B cell (primary cell): ENCODE measurements at regions not wholly inside any gene's neighbourhood (a gene's known extent, or its start where the extent isn't known, plus 50 kb on each side); places are given as distances from the start of the nearest gene placed in this dataset.

Source experiments
- ATAC-seq: fragments of 200-7000 bp; cut with Tn5 transposase; one replicate; pipeline ENCODE4 v1.10.0; 2021; ENCODE audit warnings: low read depth, mild to moderate bottlenecking, moderate number of reproducible peaks, moderate library complexity
- CTCF ChIA-PET: fragments of 350-600 bp; sonication (Branson Sonifier 250); formaldehyde crosslinking; loops from one replicate; lab custom pipeline; 2021; ENCODE audit warnings: antibody characterized with exemption, inconsistent platforms; lab: Charles Lee
- POLR2A ChIA-PET: fragments of 350-600 bp; sonication (Branson Sonifier 250); formaldehyde crosslinking; loops from one replicate; lab custom pipeline; 2021; ENCODE audit warnings: antibody characterized with exemption; lab: Charles Lee
- DNase-seq: peaks from one replicate; pipeline ENCODE4 v3.0.0; 2013
- H2AFZ ChIP-seq: 2 replicates; pipeline ENCODE4 v1.6.1; 2012; ENCODE audit warnings: mild to moderate bottlenecking, low read depth, low read length; ENCODE audit not compliant: insufficient read depth, poor library complexity, severe bottlenecking
- H3K27ac ChIP-seq, 2 donors: 1 replicate in 1 of 2; 2 replicates in 1 of 2; pipeline ENCODE4 v1.5.1; 2012 to 2013; ENCODE audit warnings: low read length in 2 of 2, mild to moderate bottlenecking in 2 of 2, moderate library complexity in 1 of 2
- H3K27me3 ChIP-seq, 4 experiments: fragments of 200-600 bp in 1 of 4; sonication (generic) in 1 of 4; replicated peaks in 1 of 4; 1 replicate in 2 of 4; 2 replicates in 2 of 4; pipeline versions ENCODE4 v1.6.1 to v1.7.0; 2013 to 2016; ENCODE audit warnings: low read length in 3 of 4, mild to moderate bottlenecking in 2 of 4, mixed read lengths in 1 of 4, moderate library complexity in 1 of 4; ENCODE audit not compliant: insufficient read depth in 4 of 4, control insufficient read depth in 3 of 4; ENCODE audit errors: control extremely low read depth in 1 of 4
- H3K36me3 ChIP-seq, 2 experiments: replicated peaks in 1 of 2; 1 replicate in 1 of 2; 2 replicates in 1 of 2; pipeline versions ENCODE4 v1.6.1 to v1.7.1; 2013; ENCODE audit warnings: low read length in 1 of 2; ENCODE audit not compliant: insufficient read depth in 2 of 2, control insufficient read depth in 1 of 2; ENCODE audit errors: control extremely low read depth in 1 of 2, extremely low read depth in 1 of 2
- H3K4me1 ChIP-seq, 2 donors: fragments of 200-600 bp in 1 of 2; sonication (generic) in 1 of 2; 1 replicate in 1 of 2; 2 replicates in 1 of 2; pipeline versions ENCODE4 v1.5.1 to v1.6.1; 2013 to 2017; ENCODE audit warnings: low read length in 2 of 2; ENCODE audit not compliant: control insufficient read depth in 2 of 2, insufficient read depth in 2 of 2
- H3K4me2 ChIP-seq: replicated peaks from 2 replicates; pipeline ENCODE3; 2012; ENCODE audit warnings: mild to moderate bottlenecking, low read depth, low read length; ENCODE audit not compliant: poor library complexity, severe bottlenecking
- H3K4me3 ChIP-seq, 5 experiments: fragments of 200-600 bp in 1 of 5; sonication (generic) in 1 of 5; 1 replicate in 3 of 5; 2 replicates in 2 of 5; pipeline versions ENCODE4 v1.5.1 to v1.7.0; 2011 to 2016; ENCODE audit warnings: low read length in 4 of 5, mild to moderate bottlenecking in 4 of 5, low read depth in 2 of 5, control low read depth in 1 of 5, moderate library complexity in 1 of 5; ENCODE audit not compliant: insufficient read depth in 1 of 5; ENCODE audit errors: control extremely low read depth in 1 of 5, extremely low read depth in 1 of 5
- H3K79me2 ChIP-seq: fragments of 200-600 bp; sonication (generic); one replicate; pipeline ENCODE4 v1.6.0; 2016; ENCODE audit warnings: low read length; ENCODE audit not compliant: control insufficient read depth, insufficient read depth
- H3K9ac ChIP-seq: fragments of 200-600 bp; sonication (generic); 2 replicates; pipeline ENCODE4 v1.6.1; 2017; ENCODE audit warnings: mild to moderate bottlenecking, low read length, moderate library complexity
- H3K9me3 ChIP-seq, 3 donors: one replicate each; pipeline versions ENCODE4 v1.6.1 to v1.7.1; 2013; ENCODE audit warnings: low read length in 2 of 3; ENCODE audit not compliant: control insufficient read depth in 2 of 3, insufficient read depth in 1 of 3; ENCODE audit errors: control extremely low read depth in 1 of 3
- H4K20me1 ChIP-seq: 2 replicates; pipeline ENCODE4 v1.6.0; 2012; ENCODE audit warnings: mild to moderate bottlenecking, low read length; ENCODE audit not compliant: insufficient read depth, control insufficient read depth, poor library complexity, severe bottlenecking
- H3K27ac Mint-ChIP-seq: one replicate; pipeline ENCODE4 v1.8.0; 2021; ENCODE audit warnings: mixed read lengths
- H3K27me3 Mint-ChIP-seq: one replicate; pipeline ENCODE4 v1.8.0; 2021; ENCODE audit warnings: mixed read lengths
- H3K4me1 Mint-ChIP-seq: one replicate; pipeline ENCODE4 v1.8.0; 2021; ENCODE audit warnings: mixed read lengths
- H3K4me3 Mint-ChIP-seq: one replicate; pipeline ENCODE4 v1.8.0; 2021; ENCODE audit warnings: mixed read lengths
- H3K9me3 Mint-ChIP-seq: one replicate; pipeline ENCODE4 v1.8.0; 2022; ENCODE audit warnings: mixed read lengths; ENCODE audit not compliant: insufficient read depth
- CTCF ChIP-seq: fragments of 200-600 bp; IDR thresholded peaks from one replicate; pipeline ENCODE4 v1.8.0; 2022; ENCODE audit warnings: antibody characterized with exemption, mild to moderate bottlenecking
- EZH2 ChIP-seq: IDR thresholded peaks from 2 replicates; pipeline ENCODE4 v1.6.1; 2012; ENCODE audit warnings: borderline replicate concordance, low read depth, mild to moderate bottlenecking, moderate library complexity, low read length; ENCODE audit not compliant: insufficient read depth, poor library complexity, severe bottlenecking
- WGBS: methylation state at CpG from one replicate; pipeline ENCODE4 v1.1.5; 2013; ENCODE audit warnings: missing lambda C conversion rate; ENCODE audit not compliant: insufficient coverage; 5-methylcytosine and 5-hydroxymethylcytosine counted together
- intact Hi-C: fragments of 100-400 bp; cut with micrococcal nuclease; formaldehyde crosslinking; loops from one replicate; pipeline ENCODE4 v1.10.0; 2022

GRCh38 chr15:87461631-87462030, 794.9 kb downstream of the NTRK3 start:
- H3K9ac ChIP-seq: no peak overlapping the region
- no peaks in the 10 kb centered on the region for H3K4me1 Mint-ChIP-seq
- ChIA-PET CTCF (no interaction called here), POLR2A (no interaction called here)
- intact Hi-C loops: no loop called here
- no peak overlapping the region for H2AFZ ChIP-seq
- DNase-seq (no peak), ATAC-seq (no peak)
- H3K79me2 ChIP-seq: no peaks in the 10 kb centered on the region
- H3K36me3 ChIP-seq: no peaks in the 10 kb centered on the region
- no peaks in the 10 kb centered on the region for H3K27me3 ChIP-seq
- no peak for TF ChIP-seq CTCF
- no peak for TF ChIP-seq EZH2
- no peak overlapping the region for H3K27ac ChIP-seq
- no peak overlapping the region for H3K4me3 ChIP-seq
- peaks cover 0 to 5% (median 0%) of the 10 kb centered on the region in 3 donors for H3K9me3 ChIP-seq
- H3K27ac Mint-ChIP-seq: no peak overlapping the region
- no peaks in the 10 kb centered on the region for H4K20me1 ChIP-seq
- H3K4me3 Mint-ChIP-seq: no peak overlapping the region
- H3K4me1 ChIP-seq: no peaks in the 10 kb centered on the region
- no peak overlapping the region for H3K4me2 ChIP-seq
- no peaks in the 10 kb centered on the region for H3K9me3 Mint-ChIP-seq
- no peaks in the 10 kb centered on the region for H3K27me3 Mint-ChIP-seq

- Mint-ChIP-seq H3K4me3 (no peak overlapping the region), H3K27ac (no peak overlapping the region), H3K27me3 (no peaks in the 10 kb centered on the region), H3K9me3 (no peaks in the 10 kb centered on the region), H3K4me1 (no peaks in the 10 kb centered on the region)
- Histone ChIP-seq H3K4me2 (no peak overlapping the region), H2AFZ (no peak overlapping the region), H3K4me1 (no peaks in the 10 kb centered on the region), H3K36me3 (no peaks in the 10 kb centered on the region), H3K9me3 (peaks cover 0 to 4% (median 0%) of the 10 kb centered on the region in 3 donors), H3K79me2 (no peaks in the 10 kb centered on the region), H3K9ac (no peak overlapping the region), H3K27me3 (no peaks in the 10 kb centered on the region), H3K4me3 (no peak overlapping the region), H3K27ac (no peak overlapping the region), H4K20me1 (no peaks in the 10 kb centered on the region)
- intact Hi-C loops: no loop called here
- POLR2A ChIA-PET: no interaction called here
- DNase-seq: no peak
- no peak for ATAC-seq
- no peak for TF ChIP-seq CTCF
- no peak for TF ChIP-seq EZH2
- no CpG with 5 or more reads among the region's 1 CpG for WGBS
- CTCF ChIA-PET: no interaction called here
These were observed 801.7 kb downstream of the NTRK3 start for GRCh38 chr15:87454860-87455259.
